Keratinocyte (primary cell): ENCODE measurements at regions not wholly inside any gene's neighbourhood (a gene's known extent, or its start where the extent isn't known, plus 50 kb on each side); places are given as distances from the start of the nearest gene placed in this dataset.

ENCODE experiments used
- DNase-seq: peaks from one replicate; pipeline ENCODE4 v3.0.0-alpha.2; 2011; ENCODE audit warnings: low read depth, missing footprints, low spot score
- FAIRE-seq: peaks from 2 replicates; lab custom pipeline; 2011; peaks lifted over from hg19 to GRCh38; lab: Jason Lieb, UNC
- H2AFZ ChIP-seq: 2 replicates; pipeline ENCODE4 v1.6.0; 2012; ENCODE audit warnings: low read length, control low read depth, inconsistent platforms; ENCODE audit not compliant: control insufficient read depth
- H3K27ac ChIP-seq: 2 replicates; pipeline ENCODE4 v1.5.1; 2011; ENCODE audit warnings: low read length; ENCODE audit not compliant: control insufficient read depth, insufficient read depth
- H3K27me3 ChIP-seq: 3 replicates; pipeline ENCODE4 v1.6.0; 2011; ENCODE audit warnings: low read length; ENCODE audit not compliant: control insufficient read depth, insufficient read depth; ENCODE audit errors: extremely low read depth
- H3K36me3 ChIP-seq, 2 experiments: 2 replicates in 1 of 2; 3 replicates in 1 of 2; pipeline ENCODE4 v1.5.1; 2011; ENCODE audit warnings: low read length in 2 of 2, mild to moderate bottlenecking in 1 of 2; ENCODE audit not compliant: control insufficient read depth in 2 of 2, insufficient read depth in 2 of 2; ENCODE audit errors: extremely low read depth in 1 of 2
- H3K4me1 ChIP-seq: 3 replicates; pipeline ENCODE4 v1.5.1; 2011; ENCODE audit warnings: low read length; ENCODE audit not compliant: control insufficient read depth, insufficient read depth; ENCODE audit errors: extremely low read depth
- H3K4me2 ChIP-seq: 3 replicates; pipeline ENCODE4 v1.6.0; 2011; ENCODE audit warnings: low read depth, low read length; ENCODE audit not compliant: control insufficient read depth, insufficient read depth; ENCODE audit errors: extremely low read depth
- H3K4me3 ChIP-seq, 3 experiments: fragments of 200-600 bp in 1 of 3; sonication (generic) in 1 of 3; 2 replicates in 2 of 3; 3 replicates in 1 of 3; pipeline ENCODE4 v1.5.1; 2011 to 2016; ENCODE audit warnings: low read length in 3 of 3, mild to moderate bottlenecking in 3 of 3, control low read depth in 2 of 3, inconsistent platforms in 1 of 3, low read depth in 1 of 3, mixed read lengths in 1 of 3, mixed run types in 1 of 3, moderate library complexity in 1 of 3; ENCODE audit not compliant: control insufficient read depth in 2 of 3, insufficient read depth in 2 of 3; ENCODE audit errors: extremely low read depth in 1 of 3
- H3K79me2 ChIP-seq: 2 replicates; pipeline ENCODE4 v1.6.0; 2012; ENCODE audit warnings: low read length; ENCODE audit not compliant: control insufficient read depth, insufficient read depth
- H3K9ac ChIP-seq: 3 replicates; pipeline ENCODE4 v1.6.0; 2011; ENCODE audit warnings: low read length; ENCODE audit not compliant: control insufficient read depth, insufficient read depth; ENCODE audit errors: extremely low read depth
- H3K9me1 ChIP-seq: 3 replicates; pipeline ENCODE4 v1.6.0; 2011; ENCODE audit warnings: low read length; ENCODE audit not compliant: control insufficient read depth, insufficient read depth; ENCODE audit errors: extremely low read depth
- H3K9me3 ChIP-seq: 2 replicates; pipeline ENCODE4 v1.5.1; 2012; ENCODE audit warnings: low read depth, low read length; ENCODE audit not compliant: control insufficient read depth
- H4K20me1 ChIP-seq: 3 replicates; pipeline ENCODE4 v1.6.0; 2011; ENCODE audit warnings: low read length; ENCODE audit not compliant: control insufficient read depth, insufficient read depth; ENCODE audit errors: extremely low read depth
- CTCF ChIP-seq, 3 experiments: IDR thresholded peaks in 1 of 3; conservative IDR thresholded peaks in 1 of 3; optimal IDR thresholded peaks in 1 of 3; 2 replicates in 2 of 3; 3 replicates in 1 of 3; pipeline versions ENCODE3 to v1.5.1; 2011; ENCODE audit warnings: low read length in 3 of 3, mild to moderate bottlenecking in 3 of 3, moderate library complexity in 2 of 3, control low read depth in 1 of 3, inconsistent platforms in 1 of 3; ENCODE audit not compliant: insufficient read depth in 2 of 3; ENCODE audit errors: extremely low read depth in 1 of 3
- EZH2 ChIP-seq: IDR thresholded peaks from one replicate; pipeline ENCODE4 v1.6.1; 2012; ENCODE audit warnings: inconsistent platforms, mild to moderate bottlenecking, low read length, moderate library complexity
- dilution Hi-C: fragments of 300-500 bp; cut with MboI; formaldehyde crosslinking; loops from one replicate; pipeline ENCODE4 v1.7.0; 2020; ENCODE audit warnings: low sequenced_read_pairs; ENCODE audit not compliant: extremely low pct_ligation_motif_present

GRCh38 chr4:145230726-145231125 lies 50.3 kb upstream of the OTUD4 start:
- Histone ChIP-seq H3K4me3 (no peak overlapping the region), H3K9me3 (no peaks in the 10 kb centered on the region)

More at GRCh38 chr4:145230726-145231125, 50.3 kb upstream of the OTUD4 start:
- H4K20me1 ChIP-seq: no peaks in the 10 kb centered on the region
- H3K27ac ChIP-seq: no peak overlapping the region
- no peak overlapping the region for H3K9ac ChIP-seq
- H3K79me2 ChIP-seq: no peaks in the 10 kb centered on the region
- dilution Hi-C loops: no loop called here
- DNase-seq (no peak), FAIRE-seq (no peak)
- no peaks in the 10 kb centered on the region for H3K36me3 ChIP-seq
- H3K4me2 ChIP-seq: no peak overlapping the region
- TF ChIP-seq EZH2 (no peak), CTCF (optimal IDR thresholded peaks at IDR 0.05 in 1 of 3, IDR thresholded peaks at IDR 0.05 in 1 of 3, conservative IDR thresholded peaks at IDR 0.05 in 1 of 3; ENCODE audit: extremely low read depth in 1 of 3, insufficient read depth in 2 of 3, low read length in 3 of 3) (no peak)
- no peaks in the 10 kb centered on the region for H3K27me3 ChIP-seq
- H3K4me1 ChIP-seq: no peaks in the 10 kb centered on the region
- no peaks in the 10 kb centered on the region for H3K9me1 ChIP-seq
- H2AFZ ChIP-seq: no peak overlapping the region
